ENCODE measurements at regions not wholly inside any gene's neighbourhood (a gene's known extent, or its start where the extent isn't known, plus 50 kb on each side); places are given as distances from the start of the nearest gene placed in this dataset.
A peak's percentile ranks its signal among the peaks of the same experiment; 100 is the strongest.

DNA sequence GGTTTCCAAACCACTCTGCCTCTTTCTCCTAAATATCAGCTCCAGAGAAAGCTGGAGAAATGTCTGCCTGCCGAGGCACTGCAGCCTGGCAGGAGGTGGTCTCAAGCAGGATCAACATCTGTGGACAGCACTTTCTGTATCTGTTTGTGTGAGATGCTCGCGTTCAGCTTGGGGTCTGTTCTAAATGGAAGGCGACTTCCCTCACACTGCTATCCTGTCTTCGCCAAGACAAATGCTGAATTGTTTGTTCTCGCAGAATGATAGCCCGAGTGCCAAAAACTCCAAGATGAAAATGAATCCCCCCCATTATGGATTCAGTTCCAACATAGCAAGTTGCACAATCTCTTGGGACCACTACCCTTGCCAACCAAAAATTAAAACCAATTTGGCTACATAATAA is 72.2 kb upstream of the PALS2 start:
- Histone ChIP-seq H3K27me3 (ENCODE audit: control insufficient read depth, insufficient read depth, low read length) (no peaks in the 10 kb centered on the region), H3K9me3 (ENCODE audit: control insufficient read depth, insufficient read depth, low read length) (no peaks in the 10 kb centered on the region), H3K4me3 (ENCODE audit: low read depth, low read length) (no peak overlapping the region), H3K9ac (ENCODE audit: low read depth, low read length) (no peak overlapping the region), H3K36me3 (ENCODE audit: control insufficient read depth, insufficient read depth, low read length) (no peaks in the 10 kb centered on the region), H3K4me1 (ENCODE audit: control insufficient read depth, insufficient read depth, low read length) (peaks cover 24% of the 10 kb centered on the region), H3K27ac (ENCODE audit: low read depth, low read length) (no peak overlapping the region)

DNA sequence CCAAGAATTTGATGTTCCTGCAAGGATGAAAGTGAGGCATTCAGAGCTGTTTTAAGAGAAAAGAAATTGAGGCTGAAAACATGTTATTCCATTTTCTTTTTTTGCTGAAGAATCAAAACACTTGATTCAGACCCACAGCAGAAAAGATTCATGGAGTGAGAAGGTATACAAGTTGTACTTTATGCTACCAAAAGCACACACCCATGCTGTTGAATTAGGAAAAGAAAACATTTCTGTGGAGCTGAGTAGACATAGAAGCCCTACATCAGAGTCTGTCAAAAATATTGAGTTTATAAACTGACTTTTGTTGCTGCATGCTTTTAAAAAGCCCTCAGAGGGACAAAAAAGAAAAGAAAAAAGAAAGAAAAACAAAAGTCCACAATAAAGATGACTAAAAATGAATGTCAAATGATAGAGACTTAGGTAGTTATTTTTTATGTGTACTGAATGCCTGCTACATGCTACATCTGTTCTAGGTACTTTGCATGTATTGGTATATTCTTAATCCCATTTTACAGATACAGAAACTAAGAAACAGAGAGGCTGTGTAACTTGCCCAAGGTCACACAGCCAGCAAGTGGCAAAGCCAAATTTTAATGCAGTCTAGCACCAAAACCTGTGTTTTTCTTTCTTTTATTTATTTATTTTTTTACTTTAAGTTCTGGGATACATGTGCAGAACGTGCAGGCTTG is 71.7 kb upstream of the PALS2 start:
- H3K27me3 ChIP-seq (ENCODE audit: control insufficient read depth, insufficient read depth, low read length) = no peaks in the 10 kb centered on the region
- no peak overlapping the region for H3K27ac ChIP-seq (ENCODE audit: low read depth, low read length)
- H3K4me1 ChIP-seq (ENCODE audit: control insufficient read depth, insufficient read depth, low read length) = peaks cover 26% of the 10 kb centered on the region
- H3K36me3 ChIP-seq (ENCODE audit: control insufficient read depth, insufficient read depth, low read length) = no peaks in the 10 kb centered on the region
- H3K9me3 ChIP-seq (ENCODE audit: control insufficient read depth, insufficient read depth, low read length) = no peaks in the 10 kb centered on the region
- H3K9ac ChIP-seq (ENCODE audit: low read depth, low read length) = no peak overlapping the region
- no peak overlapping the region for H3K4me3 ChIP-seq (ENCODE audit: low read depth, low read length)

DNA sequence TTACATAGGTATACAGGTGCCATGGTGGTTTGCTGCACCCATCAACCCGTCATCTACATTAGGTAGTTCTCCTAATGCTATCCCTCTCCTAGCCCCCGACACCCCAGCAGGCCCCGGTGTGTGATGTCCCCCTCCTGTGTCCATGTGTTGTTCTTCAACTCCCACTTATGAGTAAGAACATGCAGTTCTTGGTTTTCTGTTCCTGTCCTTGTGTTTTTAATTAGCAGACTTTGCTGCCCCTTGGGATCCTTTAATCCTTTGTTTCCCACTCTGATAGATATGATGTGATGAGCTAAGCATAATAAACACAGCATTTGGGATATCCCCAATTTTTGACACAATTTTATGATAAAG is 71.1 kb upstream of the PALS2 start:
- Histone ChIP-seq H3K36me3 (ENCODE audit: control insufficient read depth, insufficient read depth, low read length) (no peaks in the 10 kb centered on the region), H3K9me3 (ENCODE audit: control insufficient read depth, insufficient read depth, low read length) (no peaks in the 10 kb centered on the region), H3K4me3 (ENCODE audit: low read depth, low read length) (no peak overlapping the region), H3K27ac (ENCODE audit: low read depth, low read length) (no peak overlapping the region), H3K4me1 (ENCODE audit: control insufficient read depth, insufficient read depth, low read length) (peaks cover 26% of the 10 kb centered on the region), H3K9ac (ENCODE audit: low read depth, low read length) (no peak overlapping the region), H3K27me3 (ENCODE audit: control insufficient read depth, insufficient read depth, low read length) (no peaks in the 10 kb centered on the region)

DNA sequence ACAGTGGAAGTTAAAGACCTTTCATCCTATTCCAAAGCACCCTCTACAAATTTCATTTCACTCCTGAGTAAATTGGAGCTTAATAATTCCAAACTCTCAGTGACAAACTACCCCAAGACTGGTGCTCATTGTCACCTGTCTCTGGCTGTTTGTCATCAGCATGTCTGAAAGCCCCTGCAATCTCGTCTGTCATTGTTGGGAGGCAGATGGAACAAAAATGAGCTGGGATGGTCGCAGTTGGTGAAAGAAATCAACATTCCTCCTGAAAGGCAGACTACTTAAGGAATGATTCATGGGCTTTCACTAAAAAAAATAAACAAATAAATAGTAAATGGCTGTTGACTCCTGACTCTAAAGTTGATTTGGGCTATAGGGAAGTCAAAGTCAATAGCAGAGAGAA is 69.7 kb upstream of the PALS2 start:
- Histone ChIP-seq H3K4me1 (ENCODE audit: control insufficient read depth, insufficient read depth, low read length) (peaks cover 26% of the 10 kb centered on the region), H3K27ac (ENCODE audit: low read depth, low read length) (no peak overlapping the region), H3K27me3 (ENCODE audit: control insufficient read depth, insufficient read depth, low read length) (no peaks in the 10 kb centered on the region), H3K4me3 (ENCODE audit: low read depth, low read length) (no peak overlapping the region), H3K36me3 (ENCODE audit: control insufficient read depth, insufficient read depth, low read length) (no peaks in the 10 kb centered on the region), H3K9ac (ENCODE audit: low read depth, low read length) (no peak overlapping the region), H3K9me3 (ENCODE audit: control insufficient read depth, insufficient read depth, low read length) (no peaks in the 10 kb centered on the region)

DNA sequence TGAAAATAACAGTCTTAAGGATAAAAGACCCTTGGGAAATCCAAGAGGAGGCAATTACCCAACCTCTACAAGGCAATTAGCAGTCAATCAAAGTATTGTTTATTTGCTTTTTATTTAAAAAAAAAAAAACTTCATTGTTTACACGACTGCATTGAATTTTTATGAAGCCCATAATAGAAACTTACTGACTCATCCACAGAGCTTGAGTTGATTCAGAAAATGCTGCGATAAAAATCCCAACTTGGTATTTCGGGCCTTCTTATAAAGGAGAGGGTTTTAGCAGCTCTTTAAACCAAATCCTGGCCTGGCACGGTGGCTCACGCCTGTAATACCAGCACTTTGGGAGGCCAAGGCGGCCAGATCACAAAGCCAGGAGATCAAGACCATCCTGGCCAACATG is 69.2 kb upstream of the PALS2 start:
- peaks cover 26% of the 10 kb centered on the region for H3K4me1 ChIP-seq (ENCODE audit: control insufficient read depth, insufficient read depth, low read length)
- no peak overlapping the region for H3K4me3 ChIP-seq (ENCODE audit: low read depth, low read length)
- no peaks in the 10 kb centered on the region for H3K36me3 ChIP-seq (ENCODE audit: control insufficient read depth, insufficient read depth, low read length)
- no peaks in the 10 kb centered on the region for H3K9me3 ChIP-seq (ENCODE audit: control insufficient read depth, insufficient read depth, low read length)
- H3K27ac ChIP-seq (ENCODE audit: low read depth, low read length) = no peak overlapping the region
- H3K9ac ChIP-seq (ENCODE audit: low read depth, low read length) = no peak overlapping the region
- no peaks in the 10 kb centered on the region for H3K27me3 ChIP-seq (ENCODE audit: control insufficient read depth, insufficient read depth, low read length)

DNA sequence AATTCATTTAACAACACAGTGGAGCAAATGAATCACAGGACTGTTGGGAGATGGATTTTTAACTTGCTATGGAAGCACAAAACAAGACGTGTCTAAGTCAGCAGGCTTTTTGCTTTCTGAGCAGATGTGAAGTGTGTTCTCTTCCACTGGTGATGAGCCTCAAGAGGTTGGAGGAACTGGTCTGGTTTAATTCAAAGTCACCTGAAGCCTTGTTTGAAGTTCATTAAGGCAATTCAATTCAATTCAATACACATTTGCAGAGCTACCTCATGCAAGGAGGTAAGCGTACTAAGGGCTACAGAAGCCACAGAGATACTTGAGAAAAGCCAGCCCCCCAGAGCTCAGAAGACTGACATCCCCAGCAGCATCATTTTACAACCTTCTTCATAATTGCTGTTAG is 68.4 kb upstream of the PALS2 start:
- Histone ChIP-seq H3K27ac (ENCODE audit: low read depth, low read length) (peak overlapping the region; percentile 6), H3K27me3 (ENCODE audit: control insufficient read depth, insufficient read depth, low read length) (no peaks in the 10 kb centered on the region), H3K9me3 (ENCODE audit: control insufficient read depth, insufficient read depth, low read length) (no peaks in the 10 kb centered on the region), H3K4me1 (ENCODE audit: control insufficient read depth, insufficient read depth, low read length) (peaks cover 26% of the 10 kb centered on the region), H3K9ac (ENCODE audit: low read depth, low read length) (no peak overlapping the region), H3K4me3 (ENCODE audit: low read depth, low read length) (no peak overlapping the region), H3K36me3 (ENCODE audit: control insufficient read depth, insufficient read depth, low read length) (no peaks in the 10 kb centered on the region)

DNA sequence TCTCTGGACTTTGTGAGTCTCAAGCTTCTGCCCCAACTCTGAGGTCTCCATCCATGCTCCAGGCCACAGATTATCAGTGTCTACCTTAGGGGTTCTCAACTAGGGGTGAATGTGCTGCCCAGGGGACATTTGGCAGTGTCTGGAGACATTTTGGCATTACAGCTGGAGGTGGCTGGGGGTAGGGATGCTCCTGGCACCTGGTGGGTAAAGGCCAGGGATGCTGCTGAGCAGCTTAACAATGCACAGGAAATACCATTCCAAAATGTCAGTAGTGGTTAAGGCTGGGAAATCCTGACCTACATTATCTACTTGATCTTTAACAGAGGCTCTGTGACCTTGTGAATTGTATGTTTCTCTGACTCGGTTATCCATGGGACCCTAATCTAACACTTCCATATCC is 67.3 kb upstream of the PALS2 start:
- Histone ChIP-seq H3K27ac (ENCODE audit: low read depth, low read length) (no peak overlapping the region), H3K9ac (ENCODE audit: low read depth, low read length) (no peak overlapping the region), H3K4me1 (ENCODE audit: control insufficient read depth, insufficient read depth, low read length) (peaks cover 19% of the 10 kb centered on the region), H3K36me3 (ENCODE audit: control insufficient read depth, insufficient read depth, low read length) (no peaks in the 10 kb centered on the region), H3K4me3 (ENCODE audit: low read depth, low read length) (no peak overlapping the region), H3K9me3 (ENCODE audit: control insufficient read depth, insufficient read depth, low read length) (no peaks in the 10 kb centered on the region), H3K27me3 (ENCODE audit: control insufficient read depth, insufficient read depth, low read length) (no peaks in the 10 kb centered on the region)

DNA sequence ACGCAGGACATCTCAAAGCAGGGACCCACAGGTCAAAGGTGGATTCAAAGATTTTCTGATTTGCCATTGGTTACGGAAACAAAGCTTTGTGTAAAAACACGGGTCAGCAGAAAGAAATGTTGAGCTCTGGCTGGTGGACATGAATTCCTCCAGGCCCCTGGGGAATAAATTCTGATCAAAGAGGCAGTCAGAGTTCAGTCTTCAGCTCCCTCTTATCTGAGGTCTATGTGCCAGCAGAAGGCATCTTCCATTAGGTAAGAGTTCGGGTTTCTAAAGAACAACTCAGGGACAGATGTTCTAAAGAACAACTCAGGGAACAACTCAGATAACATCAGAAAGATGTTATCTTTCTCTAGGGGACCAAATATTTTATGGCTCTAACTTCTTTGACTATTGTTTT is 64.9 kb upstream of the PALS2 start:
- no peaks in the 10 kb centered on the region for H3K27me3 ChIP-seq (ENCODE audit: control insufficient read depth, insufficient read depth, low read length)
- no peak overlapping the region for H3K27ac ChIP-seq (ENCODE audit: low read depth, low read length)
- no peaks in the 10 kb centered on the region for H3K9me3 ChIP-seq (ENCODE audit: control insufficient read depth, insufficient read depth, low read length)
- no peak overlapping the region for H3K9ac ChIP-seq (ENCODE audit: low read depth, low read length)
- H3K4me3 ChIP-seq (ENCODE audit: low read depth, low read length) = no peak overlapping the region
- peaks cover 17% of the 10 kb centered on the region for H3K4me1 ChIP-seq (ENCODE audit: control insufficient read depth, insufficient read depth, low read length)
- H3K36me3 ChIP-seq (ENCODE audit: control insufficient read depth, insufficient read depth, low read length) = no peaks in the 10 kb centered on the region

DNA sequence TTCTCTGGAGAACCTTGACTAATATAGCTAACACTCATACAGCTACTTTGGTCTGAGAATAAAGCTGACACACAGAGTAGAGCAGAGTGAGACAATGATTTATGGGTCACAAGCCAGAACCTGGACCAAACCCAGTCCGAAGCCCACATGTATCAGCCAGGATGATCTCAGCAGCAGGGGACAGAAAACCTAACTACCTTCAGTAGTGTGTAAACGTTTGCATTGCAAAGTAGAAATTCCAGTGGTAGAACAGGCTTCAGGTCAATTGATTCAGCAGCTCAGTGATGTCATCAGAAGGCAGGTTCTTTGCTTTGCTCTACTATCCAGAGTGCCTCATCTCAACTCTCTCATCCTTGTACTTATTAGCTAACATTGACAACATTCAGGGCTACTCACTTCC is 62.5 kb upstream of the PALS2 start:
- no peak overlapping the region for H3K27ac ChIP-seq (ENCODE audit: low read depth, low read length)
- H3K27me3 ChIP-seq (ENCODE audit: control insufficient read depth, insufficient read depth, low read length) = no peaks in the 10 kb centered on the region
- peaks cover 5% of the 10 kb centered on the region for H3K4me1 ChIP-seq (ENCODE audit: control insufficient read depth, insufficient read depth, low read length)
- H3K9me3 ChIP-seq (ENCODE audit: control insufficient read depth, insufficient read depth, low read length) = no peaks in the 10 kb centered on the region
- no peak overlapping the region for H3K4me3 ChIP-seq (ENCODE audit: low read depth, low read length)
- H3K9ac ChIP-seq (ENCODE audit: low read depth, low read length) = no peak overlapping the region
- no peaks in the 10 kb centered on the region for H3K36me3 ChIP-seq (ENCODE audit: control insufficient read depth, insufficient read depth, low read length)

DNA sequence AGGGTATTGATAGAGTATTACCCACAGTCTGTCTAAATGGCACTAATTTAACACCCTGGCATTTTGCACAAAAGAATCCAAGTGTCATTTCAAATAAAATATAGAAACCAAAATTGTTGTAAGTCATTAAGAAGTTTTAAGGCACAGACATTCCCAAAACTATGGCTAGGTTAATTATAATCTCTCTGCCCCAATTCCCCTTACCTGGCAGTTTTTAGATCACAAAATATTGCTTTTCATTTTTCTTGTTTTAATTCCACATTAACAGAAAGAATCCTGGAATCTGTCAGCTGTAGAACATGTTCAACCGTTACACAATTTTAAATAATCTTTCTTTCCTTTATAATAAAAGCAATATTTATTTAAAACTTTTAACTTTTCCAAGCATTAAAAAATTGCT is 56.1 kb upstream of the PALS2 start:
- Histone ChIP-seq H3K36me3 (ENCODE audit: control insufficient read depth, insufficient read depth, low read length) (no peaks in the 10 kb centered on the region), H3K4me1 (ENCODE audit: control insufficient read depth, insufficient read depth, low read length) (peaks cover 11% of the 10 kb centered on the region), H3K9ac (ENCODE audit: low read depth, low read length) (no peak overlapping the region), H3K9me3 (ENCODE audit: control insufficient read depth, insufficient read depth, low read length) (no peaks in the 10 kb centered on the region; the same call in 1 of the 2 replicates), H3K27me3 (ENCODE audit: control insufficient read depth, insufficient read depth, low read length) (no peaks in the 10 kb centered on the region), H3K27ac (ENCODE audit: low read depth, low read length) (no peak overlapping the region), H3K4me3 (ENCODE audit: low read depth, low read length) (no peak overlapping the region)

DNA sequence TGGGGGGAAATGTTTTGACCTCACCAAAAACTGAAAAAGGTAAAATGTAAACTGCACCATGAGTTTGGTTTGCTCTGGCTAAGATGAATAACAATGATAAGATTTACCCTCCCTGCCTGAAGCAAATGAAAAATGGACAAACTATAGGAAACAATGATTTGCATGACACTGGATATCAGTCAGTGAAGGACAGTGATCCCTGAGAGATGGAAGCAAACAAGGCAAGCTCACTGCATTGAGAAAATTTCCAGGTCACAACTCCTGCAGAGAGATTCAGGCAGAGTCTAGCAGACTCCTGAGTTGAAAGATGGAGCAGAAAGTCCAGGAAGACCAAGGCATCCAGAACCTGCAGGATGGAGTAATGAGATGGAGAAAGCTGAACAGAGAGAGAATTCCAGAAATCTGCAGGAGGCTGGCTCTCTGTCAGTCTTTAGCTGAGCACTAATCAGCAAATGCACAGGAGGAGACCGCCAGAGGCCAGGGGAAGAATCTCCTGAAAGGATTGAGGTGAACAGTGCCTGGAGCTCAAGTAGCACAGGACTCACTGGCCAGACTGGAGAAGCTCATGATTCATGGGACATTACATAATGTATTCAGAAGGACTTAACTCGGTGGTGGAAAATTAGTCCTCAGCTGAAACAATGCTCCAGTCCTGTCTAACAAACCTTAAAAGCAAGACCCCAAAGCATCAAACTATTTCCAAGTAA is 51.2 kb upstream of the PALS2 start:
- Histone ChIP-seq H3K27ac (ENCODE audit: low read depth, low read length) (peak overlapping the region; percentile 34), H3K36me3 (ENCODE audit: control insufficient read depth, insufficient read depth, low read length) (no peaks in the 10 kb centered on the region), H3K9me3 (ENCODE audit: control insufficient read depth, insufficient read depth, low read length) (no peaks in the 10 kb centered on the region), H3K4me3 (ENCODE audit: low read depth, low read length) (0 out of 2 replicates have a peak overlapping the region, but pooled peaks have one; percentile 11), H3K9ac (ENCODE audit: low read depth, low read length) (no peak overlapping the region), H3K27me3 (ENCODE audit: control insufficient read depth, insufficient read depth, low read length) (no peaks in the 10 kb centered on the region), H3K4me1 (ENCODE audit: control insufficient read depth, insufficient read depth, low read length) (peaks cover 17% of the 10 kb centered on the region)

Data from HUES48 (cell line).